Adrenal gland (tissue), 9 donors: ENCODE measurements at regions not wholly inside any gene's neighbourhood (a gene's known extent, or its start where the extent isn't known, plus 50 kb on each side); places are given as distances from the start of the nearest gene placed in this dataset.

Source experiments
- DNase-seq, 7 donors: peaks; one replicate each; pipeline ENCODE4 v3.0.0-alpha.2; 2019 to 2020
- H3K27ac ChIP-seq, 5 donors: fragments of 200-600 bp; sonication (generic) in 4 of 5; 1 replicate in 3 of 5; 2 replicates in 2 of 5; pipeline versions ENCODE4 v1.5.1 to v1.8.0; 2016 to 2020; ENCODE audit warnings: mild to moderate bottlenecking in 1 of 5
- H3K27me3 ChIP-seq: fragments of 200-600 bp; 2 replicates; pipeline ENCODE4 v1.8.0; 2021
- H3K36me3 ChIP-seq, 2 donors: fragments of 200-600 bp; replicated peaks in 1 of 2; 1 replicate in 1 of 2; 2 replicates in 1 of 2; pipeline versions ENCODE4 v1.5.1 to v1.8.0; 2018 to 2022
- H3K4me1 ChIP-seq, 2 donors: fragments of 200-600 bp; replicated peaks in 1 of 2; 1 replicate in 1 of 2; 2 replicates in 1 of 2; pipeline versions ENCODE4 v1.5.1 to v1.8.0; 2018 to 2021
- H3K4me3 ChIP-seq, 4 donors: fragments of 200-600 bp; sonication (generic) in 3 of 4; one replicate each; pipeline ENCODE4 v1.5.1; 2016 to 2018
- H3K9me3 ChIP-seq, 3 donors: fragments of 200-600 bp; sonication (generic) in 1 of 3; replicated peaks in 1 of 3; 1 replicate in 2 of 3; 2 replicates in 1 of 3; pipeline versions ENCODE4 v1.5.1 to v1.8.0; 2016 to 2021
- POLR2A ChIP-seq, 2 donors: fragments of 450-650 bp; IDR thresholded peaks; one replicate each; pipeline ENCODE4 v1.6.1; 2017; ENCODE audit warnings: antibody characterized with exemption in 2 of 2, mild to moderate bottlenecking in 2 of 2, moderate library complexity in 1 of 2
- WGBS, 4 donors: extraction: QIAGEN DNeasy Blood & Tissue Kit in 2 of 4; methylation state at CpG; one replicate each; pipeline versions ENCODE4 v1.1.5 to v1.1.7; 2013 to 2017; 5-methylcytosine and 5-hydroxymethylcytosine counted together
- intact Hi-C, 2 donors: fragments of 100-400 bp; cut with DNase I; formaldehyde crosslinking; loops; one replicate each; pipeline versions ENCODE4 v1.14.1 to v1.15.0; 2022 to 2023
- TF ChIP-seq, protein P1 (sequence below), 6 experiments: fragments of 450-650 bp in 4 of 6; fragments of 200-600 bp in 2 of 6; sonication (generic) in 1 of 6; IDR thresholded peaks; 1 replicate in 5 of 6; 2 replicates in 1 of 6; pipeline versions ENCODE4 v1.5.1 to v1.8.0; 2016 to 2021; ENCODE audit warnings: antibody characterized with exemption in 6 of 6, mild to moderate bottlenecking in 2 of 6, moderate library complexity in 1 of 6
- donor health status: healthy with polysubstance abuse.
- donor health status: Bipolar disorder and iron deficiency.
- donor health status: DM: yes; HTN: yes; CAD: no.
- donor health status: DM: no; HTN: no; CAD: no.
- donor health status: DM: no; HTN: no; CAD: no.

GRCh38 chr12:102539651-102540553, 59.5 kb upstream of the IGF1 start:
- Histone ChIP-seq H3K4me3 (no peak overlapping the region), H3K9me3 (no peaks in the 10 kb centered on the region), H3K4me1 (no peaks in the 10 kb centered on the region), H3K36me3 (no peaks in the 10 kb centered on the region), H3K27me3 (no peaks in the 10 kb centered on the region), H3K27ac (no peak overlapping the region)
- TF ChIP-seq, protein P1, sequence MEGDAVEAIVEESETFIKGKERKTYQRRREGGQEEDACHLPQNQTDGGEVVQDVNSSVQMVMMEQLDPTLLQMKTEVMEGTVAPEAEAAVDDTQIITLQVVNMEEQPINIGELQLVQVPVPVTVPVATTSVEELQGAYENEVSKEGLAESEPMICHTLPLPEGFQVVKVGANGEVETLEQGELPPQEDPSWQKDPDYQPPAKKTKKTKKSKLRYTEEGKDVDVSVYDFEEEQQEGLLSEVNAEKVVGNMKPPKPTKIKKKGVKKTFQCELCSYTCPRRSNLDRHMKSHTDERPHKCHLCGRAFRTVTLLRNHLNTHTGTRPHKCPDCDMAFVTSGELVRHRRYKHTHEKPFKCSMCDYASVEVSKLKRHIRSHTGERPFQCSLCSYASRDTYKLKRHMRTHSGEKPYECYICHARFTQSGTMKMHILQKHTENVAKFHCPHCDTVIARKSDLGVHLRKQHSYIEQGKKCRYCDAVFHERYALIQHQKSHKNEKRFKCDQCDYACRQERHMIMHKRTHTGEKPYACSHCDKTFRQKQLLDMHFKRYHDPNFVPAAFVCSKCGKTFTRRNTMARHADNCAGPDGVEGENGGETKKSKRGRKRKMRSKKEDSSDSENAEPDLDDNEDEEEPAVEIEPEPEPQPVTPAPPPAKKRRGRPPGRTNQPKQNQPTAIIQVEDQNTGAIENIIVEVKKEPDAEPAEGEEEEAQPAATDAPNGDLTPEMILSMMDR (IDR thresholded peaks at IDR 0.05) = no peak
- TF ChIP-seq POLR2A (IDR thresholded peaks at IDR 0.05) = no peak
- WGBS, 4 donors = 54 to 61% (median 59%) methylated on average over 10 of the region's 10 CpGs
- no peak for DNase-seq
- intact Hi-C loops = no loop called here

DNA sequence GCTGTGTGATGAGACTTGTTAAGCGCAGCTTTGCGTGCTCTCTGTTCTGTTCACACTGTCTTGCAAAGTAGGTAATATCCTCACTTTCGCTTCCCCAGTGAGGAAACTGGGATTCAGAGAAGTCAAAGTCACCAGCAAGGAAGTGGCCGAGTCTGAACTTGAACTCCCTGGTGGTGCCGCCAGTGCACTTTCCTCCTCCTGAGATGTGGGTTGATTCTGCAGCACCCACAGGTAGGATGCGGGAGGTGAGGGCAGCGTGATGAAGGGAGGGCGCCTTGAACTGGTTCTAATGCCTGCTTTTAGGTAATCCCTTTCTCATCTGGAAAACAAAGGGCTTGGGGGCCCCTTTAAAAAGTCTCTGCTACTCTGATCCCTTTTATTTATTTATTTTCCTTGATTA, 54.9 kb upstream of the IGF1 start:
- no peak for DNase-seq
- intact Hi-C loops = no loop called here
- no peaks in the 10 kb centered on the region for H3K36me3 ChIP-seq
- no peak for TF ChIP-seq POLR2A (IDR thresholded peaks at IDR 0.05)
- TF ChIP-seq, protein P1 (IDR thresholded peaks at IDR 0.05) = no peak
- H3K27ac ChIP-seq = no peak overlapping the region
- H3K27me3 ChIP-seq = no peaks in the 10 kb centered on the region
- H3K4me1 ChIP-seq = no peaks in the 10 kb centered on the region
- WGBS, 4 donors = 81 to 85% (median 85%) methylated on average over 5 to 8 of the region's 8 CpGs
- H3K9me3 ChIP-seq = no peaks in the 10 kb centered on the region
- H3K4me3 ChIP-seq = no peak overlapping the region

GRCh38 chr12:102534899-102535298, 54.5 kb upstream of the IGF1 start:
- Histone ChIP-seq H3K4me1 (no peaks in the 10 kb centered on the region), H3K27ac (no peak overlapping the region), H3K9me3 (no peaks in the 10 kb centered on the region), H3K27me3 (no peaks in the 10 kb centered on the region), H3K4me3 (no peak overlapping the region), H3K36me3 (no peaks in the 10 kb centered on the region)
- intact Hi-C loops = no loop called here
- no peak for DNase-seq
- 76 to 85% (median 81%) methylated on average over 9 to 13 of the region's 13 CpGs for WGBS, 4 donors
- TF ChIP-seq POLR2A (IDR thresholded peaks at IDR 0.05) = no peak
- TF ChIP-seq, protein P1 (IDR thresholded peaks at IDR 0.05) = no peak

DNA sequence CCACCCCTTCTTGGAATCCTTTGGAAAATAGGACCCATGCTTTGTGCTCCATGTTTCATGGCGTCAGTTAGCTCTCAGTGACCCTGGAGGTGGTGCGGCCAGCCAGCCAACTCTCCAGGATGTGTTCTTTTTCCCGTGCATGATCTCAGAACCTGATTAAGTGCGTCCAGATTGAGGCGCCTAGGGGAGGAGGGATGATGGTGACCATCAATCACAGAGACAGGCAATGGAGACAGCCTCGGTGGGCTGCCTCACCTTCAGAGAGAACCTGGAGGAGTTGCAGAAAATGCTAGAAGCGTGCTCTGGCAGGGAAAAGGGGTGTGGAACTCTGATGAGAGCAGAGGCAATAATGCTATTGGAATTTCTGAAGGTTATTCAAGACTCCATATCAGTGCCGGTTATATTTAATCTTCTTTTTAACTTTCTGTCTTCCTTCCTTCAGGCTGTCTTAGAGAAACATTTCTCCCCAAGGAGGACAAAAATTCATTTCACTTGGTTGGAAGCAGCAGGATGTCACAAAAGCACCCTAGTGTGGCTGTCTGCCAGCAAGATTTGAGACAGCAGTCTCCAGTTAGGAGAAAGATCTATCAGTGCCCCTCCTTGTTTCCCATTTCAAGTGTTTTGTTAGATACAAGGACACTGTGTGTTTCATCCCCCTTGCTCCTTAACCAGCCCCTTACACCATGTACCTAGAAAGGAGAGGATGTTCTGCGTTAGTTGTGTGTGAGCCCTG, 53.3 kb upstream of the IGF1 start:
- no peaks in the 10 kb centered on the region for H3K27me3 ChIP-seq
- no peaks in the 10 kb centered on the region for H3K9me3 ChIP-seq
- DNase-seq = peak in 1 of 7 donors; percentile 4
- TF ChIP-seq, protein P1 (IDR thresholded peaks at IDR 0.05) = no peak
- no peak for TF ChIP-seq POLR2A (IDR thresholded peaks at IDR 0.05)
- H3K36me3 ChIP-seq = no peaks in the 10 kb centered on the region
- H3K27ac ChIP-seq = no peak overlapping the region
- 51 to 75% (median 70%) methylated on average over 9 of the region's 9 CpGs for WGBS, 4 donors
- no peaks in the 10 kb centered on the region for H3K4me1 ChIP-seq
- no peak overlapping the region for H3K4me3 ChIP-seq
- intact Hi-C loops = no loop called here
